Activated B cell treated with CpG ODN at 0.5 μM for 24 hours (primary cell): ENCODE measurements at regions not wholly inside any gene's neighbourhood (a gene's known extent, or its start where the extent isn't known, plus 50 kb on each side); places are given as distances from the start of the nearest gene placed in this dataset.

Source experiments
- ATAC-seq: fragments of 200-7000 bp; cut with Tn5 transposase; one replicate; pipeline ENCODE4 v1.10.0; 2021; ENCODE audit warnings: low read depth, mild to moderate bottlenecking, moderate library complexity
- CTCF ChIA-PET: fragments of 350-600 bp; sonication (Branson Sonifier 250); formaldehyde crosslinking; loops from one replicate; lab custom pipeline; 2021; ENCODE audit warnings: antibody characterized with exemption; lab: Charles Lee
- POLR2A ChIA-PET: fragments of 350-600 bp; sonication (Branson Sonifier 250); formaldehyde crosslinking; loops from one replicate; lab custom pipeline; 2021; ENCODE audit warnings: antibody characterized with exemption; lab: Charles Lee
- DNase-seq: peaks from one replicate; pipeline ENCODE4 v3.0.0; 2022
- H3K27ac Mint-ChIP-seq: one replicate; pipeline ENCODE4 v1.8.0; 2020; ENCODE audit warnings: mixed read lengths
- H3K27me3 Mint-ChIP-seq: one replicate; pipeline ENCODE4 v1.8.0; 2021; ENCODE audit warnings: mixed read lengths
- H3K36me3 Mint-ChIP-seq: one replicate; pipeline ENCODE4 v1.8.0; 2021; ENCODE audit warnings: low read depth, mixed read lengths
- H3K4me1 Mint-ChIP-seq: one replicate; pipeline ENCODE4 v1.8.0; 2021; ENCODE audit warnings: mixed read lengths
- H3K4me3 Mint-ChIP-seq: one replicate; pipeline ENCODE4 v1.8.0; 2020; ENCODE audit warnings: mild to moderate bottlenecking, mixed read lengths
- H3K9me3 Mint-ChIP-seq: one replicate; pipeline ENCODE4 v1.8.0; 2020; ENCODE audit warnings: mixed read lengths
- CTCF ChIP-seq: fragments of 200-600 bp; IDR thresholded peaks from one replicate; pipeline ENCODE4 v1.8.0; 2022; ENCODE audit warnings: antibody characterized with exemption, mild to moderate bottlenecking
- intact Hi-C: fragments of 100-400 bp; cut with micrococcal nuclease; formaldehyde crosslinking; loops from one replicate; pipeline ENCODE4 v1.15.1; 2024

DNA sequence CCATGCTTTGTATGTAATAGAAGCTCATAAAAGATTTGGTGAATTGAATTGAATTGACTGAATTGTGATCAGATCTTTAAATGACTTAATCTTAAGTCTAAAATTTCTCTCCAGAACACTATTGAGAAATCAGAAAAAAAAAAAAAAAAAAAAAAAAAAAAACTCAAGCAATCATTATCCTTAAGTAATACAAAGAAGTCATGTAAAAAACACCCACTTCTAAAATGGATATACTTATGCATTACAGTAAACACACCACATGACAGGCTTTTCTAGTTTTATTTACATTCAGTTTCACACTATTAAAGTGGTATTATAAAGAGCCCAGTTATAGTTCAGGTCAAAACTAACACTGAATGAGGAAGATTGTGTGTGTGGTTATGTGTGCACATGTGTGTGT is 84.9 kb upstream of the GLS start:
- Mint-ChIP-seq H3K9me3 (no peaks in the 10 kb centered on the region), H3K4me1 (no peaks in the 10 kb centered on the region), H3K27me3 (no peaks in the 10 kb centered on the region), H3K27ac (no peak overlapping the region), H3K36me3 (no peaks in the 10 kb centered on the region), H3K4me3 (no peak overlapping the region)
- ChIA-PET POLR2A (interaction anchor here (0.5 kb wide), 1 partner anchor 838 kb away, joined by 4 read pairs; no protein-coding TSS in a partner anchor), CTCF (no interaction called here)
- intact Hi-C loops = no loop called here
- DNase-seq (no peak), ATAC-seq (no peak)
- TF ChIP-seq CTCF = no peak

DNA sequence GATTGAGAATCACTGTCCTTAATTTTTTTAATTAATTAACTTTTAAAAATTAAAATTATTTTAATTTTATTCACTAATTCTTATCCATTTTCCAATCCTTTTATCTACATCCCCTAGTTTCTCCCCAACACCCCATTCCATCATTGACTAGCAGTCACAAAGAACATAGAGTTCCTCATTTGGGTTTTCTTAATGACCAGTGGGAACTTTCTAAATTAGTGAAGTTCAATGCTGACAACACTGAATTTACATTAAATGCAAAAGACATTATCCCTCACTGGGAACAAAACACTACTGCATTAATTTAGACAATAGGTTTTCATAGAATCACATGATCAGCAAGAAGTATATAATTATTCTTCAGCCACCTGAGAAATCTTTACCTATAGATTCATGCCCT is 80.6 kb upstream of the GLS start:
- intact Hi-C loops = no loop called here
- H3K4me1 Mint-ChIP-seq = no peaks in the 10 kb centered on the region
- H3K4me3 Mint-ChIP-seq = no peak overlapping the region
- CTCF ChIA-PET = no interaction called here
- no peaks in the 10 kb centered on the region for H3K27me3 Mint-ChIP-seq
- POLR2A ChIA-PET = no interaction called here
- H3K36me3 Mint-ChIP-seq = no peaks in the 10 kb centered on the region
- H3K9me3 Mint-ChIP-seq = no peaks in the 10 kb centered on the region
- DNase-seq (no peak), ATAC-seq (no peak)
- TF ChIP-seq CTCF = no peak
- H3K27ac Mint-ChIP-seq = no peak overlapping the region

GRCh38 chr2:190800528-190800927 is 80.1 kb upstream of the GLS start:
- no peaks in the 10 kb centered on the region for H3K27me3 Mint-ChIP-seq
- H3K27ac Mint-ChIP-seq = no peak overlapping the region
- H3K4me3 Mint-ChIP-seq = no peak overlapping the region
- ATAC-seq (no peak), DNase-seq (no peak)
- ChIA-PET CTCF (interaction anchor here (0.7 kb wide), 1 partner anchor 208 kb away, joined by 3 read pairs; no protein-coding TSS in a partner anchor), POLR2A (no interaction called here)
- H3K36me3 Mint-ChIP-seq = no peaks in the 10 kb centered on the region
- no peaks in the 10 kb centered on the region for H3K4me1 Mint-ChIP-seq
- H3K9me3 Mint-ChIP-seq = no peaks in the 10 kb centered on the region
- intact Hi-C loops = no loop called here
- no peak for TF ChIP-seq CTCF

DNA sequence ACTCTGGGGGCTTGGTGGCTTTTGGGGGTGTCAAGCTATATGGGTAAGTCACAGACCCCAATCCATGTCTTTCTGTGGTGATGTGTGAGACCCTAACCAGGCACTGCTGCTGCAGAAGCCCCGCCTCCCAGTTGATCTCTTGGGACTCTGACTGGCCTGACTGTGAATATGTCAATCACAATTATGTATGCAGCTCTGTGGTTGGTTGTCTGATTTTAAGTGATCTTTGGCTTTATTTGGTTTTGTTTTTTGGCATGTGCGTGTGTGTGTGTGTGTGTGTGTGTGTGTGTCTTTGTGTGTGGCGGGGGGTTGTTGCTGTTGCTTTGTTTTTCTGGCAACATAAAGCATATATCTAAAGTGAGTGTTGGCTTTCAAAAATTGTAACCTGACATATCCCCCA is 78.5 kb upstream of the GLS start:
- H3K27me3 Mint-ChIP-seq = no peaks in the 10 kb centered on the region
- ChIA-PET CTCF (no interaction called here), POLR2A (no interaction called here)
- H3K36me3 Mint-ChIP-seq = no peaks in the 10 kb centered on the region
- intact Hi-C loops = no loop called here
- DNase-seq = no peak
- no peaks in the 10 kb centered on the region for H3K4me1 Mint-ChIP-seq
- no peak overlapping the region for H3K27ac Mint-ChIP-seq
- no peak overlapping the region for H3K4me3 Mint-ChIP-seq
- no peaks in the 10 kb centered on the region for H3K9me3 Mint-ChIP-seq
- no peak for ATAC-seq
- no peak for TF ChIP-seq CTCF

DNA sequence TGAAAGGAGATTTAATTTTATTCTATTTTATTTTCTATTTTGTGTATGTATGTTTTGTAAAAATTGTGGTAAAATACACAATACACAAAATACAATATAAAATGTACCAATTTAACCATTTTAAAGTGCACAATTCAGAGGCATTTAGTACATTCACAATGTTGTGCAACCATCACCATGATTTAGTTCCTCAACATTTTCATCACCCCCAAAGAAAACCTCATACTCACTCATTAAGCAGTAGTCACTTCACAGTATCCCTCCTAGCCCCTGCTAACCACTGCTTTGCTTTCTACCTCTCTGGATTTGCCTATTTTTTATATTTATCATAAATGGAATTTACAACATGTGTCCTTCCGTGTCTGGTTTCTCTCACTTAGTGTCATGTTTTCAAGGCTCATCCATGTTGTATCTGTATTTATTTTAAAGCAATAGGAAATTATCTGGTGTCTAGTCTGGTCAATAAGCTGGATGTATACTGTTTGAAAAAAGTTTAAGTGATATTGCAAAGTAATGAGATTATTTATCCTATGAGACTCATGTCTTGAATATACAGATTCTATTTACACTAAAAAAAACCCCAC is 77.9 kb upstream of the GLS start:
- H3K4me1 Mint-ChIP-seq = peaks cover 5% of the 10 kb centered on the region
- no peaks in the 10 kb centered on the region for H3K27me3 Mint-ChIP-seq
- POLR2A ChIA-PET = no interaction called here
- H3K4me3 Mint-ChIP-seq = no peak overlapping the region
- CTCF ChIA-PET = no interaction called here
- intact Hi-C loops = no loop called here
- H3K9me3 Mint-ChIP-seq = no peaks in the 10 kb centered on the region
- DNase-seq = no peak
- no peak for TF ChIP-seq CTCF
- no peaks in the 10 kb centered on the region for H3K36me3 Mint-ChIP-seq
- no peak overlapping the region for H3K27ac Mint-ChIP-seq
- no peak for ATAC-seq
